Skin epidermis (tissue), 12 donors: ENCODE measurements at regions not wholly inside any gene's neighbourhood (a gene's known extent, or its start where the extent isn't known, plus 50 kb on each side); places are given as distances from the start of the nearest gene placed in this dataset.

Source experiments
- H3K27ac ChIP-seq, 21 experiments: fragments of 200-600 bp; sonication (generic) in 11 of 21; one replicate each; pipeline ENCODE4 v1.5.0; 2020; ENCODE audit warnings: mild to moderate bottlenecking in 3 of 21, inconsistent platforms in 2 of 21, moderate library complexity in 2 of 21
- H3K4me3 ChIP-seq, 7 experiments: fragments of 200-600 bp; sonication (generic) in 2 of 7; one replicate each; pipeline ENCODE4 v1.5.0; 2020; ENCODE audit warnings: inconsistent platforms in 2 of 7, mild to moderate bottlenecking in 2 of 7, moderate library complexity in 1 of 7

GRCh38 chr4:181957088-181957487, 286.1 kb upstream of the TENM3 start:
- Histone ChIP-seq H3K27ac (no peak overlapping the region), H3K4me3 (no peak overlapping the region)

- Histone ChIP-seq H3K4me3 (no peak overlapping the region), H3K27ac (no peak overlapping the region)
Measured at GRCh38 chr4:181958446-181958845, 284.8 kb upstream of the TENM3 start.

- no peak overlapping the region for H3K4me3 ChIP-seq
- no peak overlapping the region for H3K27ac ChIP-seq
Measured at GRCh38 chr4:181959121-181959520, 284.1 kb upstream of the TENM3 start.

- Histone ChIP-seq H3K27ac (no peak overlapping the region), H3K4me3 (no peak overlapping the region)
Measured at GRCh38 chr4:181960384-181960783, 282.8 kb upstream of the TENM3 start.

- no peak overlapping the region for H3K4me3 ChIP-seq
- no peak overlapping the region for H3K27ac ChIP-seq
Measured at GRCh38 chr4:181962321-181962720, 280.9 kb upstream of the TENM3 start.

GRCh38 chr4:181964731-181965130, 278.5 kb upstream of the TENM3 start:
- no peak overlapping the region for H3K4me3 ChIP-seq
- H3K27ac ChIP-seq: no peak overlapping the region

- no peak overlapping the region for H3K27ac ChIP-seq
- H3K4me3 ChIP-seq: no peak overlapping the region
Measured at GRCh38 chr4:181966104-181966551, 277.1 kb upstream of the TENM3 start.

- no peak overlapping the region for H3K27ac ChIP-seq
- no peak overlapping the region for H3K4me3 ChIP-seq
Measured at GRCh38 chr4:181967401-181967800, 275.8 kb upstream of the TENM3 start.

GRCh38 chr4:181968371-181968770, 274.8 kb upstream of the TENM3 start:
- no peak overlapping the region for H3K27ac ChIP-seq
- no peak overlapping the region for H3K4me3 ChIP-seq

GRCh38 chr4:181969151-181969550, 274.1 kb upstream of the TENM3 start:
- Histone ChIP-seq H3K4me3 (no peak overlapping the region), H3K27ac (no peak overlapping the region)

GRCh38 chr4:181970366-181970765, 272.8 kb upstream of the TENM3 start:
- Histone ChIP-seq H3K27ac (no peak overlapping the region), H3K4me3 (no peak overlapping the region)

- H3K4me3 ChIP-seq: no peak overlapping the region
- peak overlapping the region in 7 of 21 experiments; percentile 4 to 55 (median 29) for H3K27ac ChIP-seq
Measured at GRCh38 chr4:181971411-181971810, 271.8 kb upstream of the TENM3 start.

- Histone ChIP-seq H3K27ac (peak overlapping the region in 6 of 21 experiments; percentile 4 to 34 (median 26)), H3K4me3 (no peak overlapping the region)
Measured at GRCh38 chr4:181971973-181972372, 271.2 kb upstream of the TENM3 start.

GRCh38 chr4:181976764-181977163, 266.4 kb upstream of the TENM3 start:
- no peak overlapping the region for H3K4me3 ChIP-seq
- H3K27ac ChIP-seq: no peak overlapping the region

GRCh38 chr4:181982437-181982836, 260.8 kb upstream of the TENM3 start:
- no peak overlapping the region for H3K4me3 ChIP-seq
- no peak overlapping the region for H3K27ac ChIP-seq

GRCh38 chr4:181982856-181983255, 260.3 kb upstream of the TENM3 start:
- H3K27ac ChIP-seq: no peak overlapping the region

GRCh38 chr4:181987392-181987791, 255.8 kb upstream of the TENM3 start:
- Histone ChIP-seq H3K4me3 (no peak overlapping the region), H3K27ac (no peak overlapping the region)

More at GRCh38 chr4:181982856-181983255, 260.3 kb upstream of the TENM3 start:
- H3K4me3 ChIP-seq: no peak overlapping the region

GRCh38 chr4:181989071-181989470, 254.1 kb upstream of the TENM3 start:
- Histone ChIP-seq H3K4me3 (no peak overlapping the region), H3K27ac (no peak overlapping the region)

GRCh38 chr4:181991369-181992108, 251.7 kb upstream of the TENM3 start:
- Histone ChIP-seq H3K27ac (no peak overlapping the region), H3K4me3 (no peak overlapping the region)

- Histone ChIP-seq H3K27ac (no peak overlapping the region), H3K4me3 (no peak overlapping the region)
Measured at GRCh38 chr4:181998398-181999295, 244.6 kb upstream of the TENM3 start.

- Histone ChIP-seq H3K27ac (no peak overlapping the region), H3K4me3 (no peak overlapping the region)
Measured at GRCh38 chr4:182000077-182000476, 243.1 kb upstream of the TENM3 start.
